Mucosa of gallbladder (tissue), 1 donor: ENCODE measurements at regions not wholly inside any gene's neighbourhood (a gene's known extent, or its start where the extent isn't known, plus 50 kb on each side); places are given as distances from the start of the nearest gene placed in this dataset.
"Not testable (repeated sequence)": the region's sequence is repeated elsewhere in the genome, so short reads cannot be mapped to it uniquely, and the experiment has no call there.

Experiments
- DNase-seq: peaks from one replicate; pipeline ENCODE4 v3.0.0-alpha.2; 2020; ENCODE audit warnings: low spot score
- donor health status: DM: no; HTN: no; CAD: no.

DNA sequence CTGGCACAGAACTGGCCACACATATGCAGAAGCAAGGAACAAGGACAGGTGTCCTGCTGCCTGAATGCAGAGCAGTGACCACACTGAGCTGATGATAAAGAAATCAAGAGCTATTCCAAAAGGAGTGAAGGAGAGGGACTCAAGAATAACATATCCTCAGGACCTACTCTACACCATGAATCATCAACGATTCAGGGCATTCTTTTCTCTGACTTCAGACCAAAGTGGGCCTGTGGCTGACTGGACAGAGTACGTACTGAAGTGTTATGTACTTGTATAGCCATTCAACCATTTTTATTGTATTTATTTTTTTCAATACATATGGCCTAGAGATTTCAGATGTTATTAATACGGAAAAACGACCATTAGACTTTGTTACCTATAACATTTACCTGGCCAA, 177.5 kb upstream of the TMTC1 start:
- DNase-seq = no peak

DNA sequence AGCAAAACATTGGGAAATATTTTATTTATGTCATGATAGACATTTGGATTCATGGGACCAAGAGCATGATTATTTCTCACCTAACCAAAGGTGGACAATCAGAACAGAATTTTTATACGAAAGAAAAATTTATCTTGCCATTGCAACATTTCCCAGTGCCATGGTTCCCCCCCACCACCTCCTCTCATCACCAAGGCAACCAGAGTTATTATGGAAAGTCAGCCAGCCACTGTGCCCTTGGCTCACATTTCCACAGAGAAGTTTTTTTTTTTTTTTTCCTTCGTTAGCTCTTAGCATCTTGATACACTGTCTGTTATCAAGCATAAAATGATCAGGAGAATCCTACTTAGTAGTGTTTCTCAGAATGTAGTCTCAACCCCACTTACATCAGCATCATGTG, 176.4 kb upstream of the TMTC1 start:
- DNase-seq = no peak

- no peak for DNase-seq
Measured at GRCh38 chr12:29957835-29958234, 174.1 kb upstream of the TMTC1 start.

DNA sequence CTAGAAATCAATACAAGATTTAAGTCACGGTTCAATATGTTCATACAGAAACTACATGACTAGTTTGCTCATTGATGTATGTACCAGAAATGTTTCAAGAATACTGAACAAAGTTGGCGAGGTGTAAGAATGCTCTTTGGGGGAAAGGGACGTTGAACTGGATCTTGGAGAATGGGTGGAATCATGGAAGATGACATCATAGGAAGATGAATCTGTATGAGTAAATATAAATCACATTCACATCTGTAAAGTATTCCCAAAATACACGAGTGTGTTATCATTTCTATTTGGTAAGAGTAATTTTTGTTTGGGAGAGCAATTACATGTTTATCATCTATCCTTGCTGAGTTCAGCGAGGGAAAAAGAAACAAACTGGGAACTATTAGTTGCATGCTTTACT, 162.2 kb upstream of the TMTC1 start:
- no peak for DNase-seq

DNA sequence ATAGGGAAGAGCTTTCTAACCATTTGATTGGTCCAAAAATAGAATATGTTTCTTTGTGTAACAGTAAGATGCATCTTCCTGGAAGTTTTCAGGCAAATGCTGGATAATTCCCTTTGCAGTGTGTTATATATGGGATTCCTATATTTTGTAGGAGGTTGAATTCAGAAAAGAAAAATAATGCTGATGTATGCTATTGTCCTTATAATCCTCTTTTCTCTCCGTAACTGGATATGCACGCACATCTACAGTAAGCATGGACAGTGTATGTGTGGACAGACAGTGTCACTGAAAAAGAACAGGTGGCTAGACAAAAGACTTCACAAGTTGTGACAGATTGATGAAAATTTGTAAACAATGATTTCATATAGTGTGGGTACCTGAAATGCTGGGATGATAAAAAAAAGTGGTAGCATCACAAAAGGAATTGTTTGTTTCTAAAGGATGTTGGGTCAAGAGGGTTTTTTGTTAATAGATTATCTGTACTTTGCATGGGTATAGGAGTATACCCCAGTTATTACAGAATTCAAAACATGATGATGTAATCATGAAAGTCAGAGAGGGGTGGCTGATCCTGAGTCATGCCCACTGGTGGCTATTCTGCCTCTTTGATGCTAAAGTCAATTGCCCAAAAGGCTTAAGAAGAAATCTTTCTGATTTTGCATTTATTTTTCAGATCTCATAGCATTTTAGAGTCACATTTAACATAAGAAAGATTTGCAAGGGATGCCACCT, 160.7 kb upstream of the TMTC1 start:
- no peak for DNase-seq

GRCh38 chr12:29943683-29944082, 159.9 kb upstream of the TMTC1 start:
- DNase-seq = no peak

GRCh38 chr12:29940811-29941210, 157.1 kb upstream of the TMTC1 start:
- DNase-seq = no peak

- DNase-seq = no peak
Measured at GRCh38 chr12:29930503-29930902, 146.8 kb upstream of the TMTC1 start.

GRCh38 chr12:29929295-29929694, 145.6 kb upstream of the TMTC1 start:
- DNase-seq = no peak

GRCh38 chr12:29921307-29921706, 137.6 kb upstream of the TMTC1 start:
- DNase-seq = no peak

- no peak for DNase-seq
Measured at GRCh38 chr12:29908157-29908556, 124.4 kb upstream of the TMTC1 start.

- no peak for DNase-seq
Measured at GRCh38 chr12:29907461-29907860, 123.7 kb upstream of the TMTC1 start.

DNA sequence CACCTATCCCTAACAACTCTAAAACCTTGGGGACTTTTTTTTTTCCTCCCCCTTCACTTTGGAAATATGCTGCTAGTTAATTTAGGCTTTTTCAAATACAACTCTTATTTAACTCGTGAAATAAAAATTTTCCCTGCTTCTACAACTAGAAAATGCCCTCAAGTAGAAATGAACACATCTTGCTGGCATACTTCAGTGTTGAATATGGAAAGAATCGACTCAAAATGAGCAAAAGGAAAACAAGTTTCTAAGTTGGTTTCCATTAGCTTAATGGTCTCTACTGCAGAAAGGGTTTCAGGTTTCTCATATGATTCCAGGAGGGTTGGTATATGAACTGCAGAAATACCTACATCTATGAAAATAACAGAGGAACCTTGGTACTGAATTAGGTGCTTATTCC, 118.3 kb upstream of the TMTC1 start:
- DNase-seq = no peak

GRCh38 chr12:29901585-29901984, 117.8 kb upstream of the TMTC1 start:
- no peak for DNase-seq

DNA sequence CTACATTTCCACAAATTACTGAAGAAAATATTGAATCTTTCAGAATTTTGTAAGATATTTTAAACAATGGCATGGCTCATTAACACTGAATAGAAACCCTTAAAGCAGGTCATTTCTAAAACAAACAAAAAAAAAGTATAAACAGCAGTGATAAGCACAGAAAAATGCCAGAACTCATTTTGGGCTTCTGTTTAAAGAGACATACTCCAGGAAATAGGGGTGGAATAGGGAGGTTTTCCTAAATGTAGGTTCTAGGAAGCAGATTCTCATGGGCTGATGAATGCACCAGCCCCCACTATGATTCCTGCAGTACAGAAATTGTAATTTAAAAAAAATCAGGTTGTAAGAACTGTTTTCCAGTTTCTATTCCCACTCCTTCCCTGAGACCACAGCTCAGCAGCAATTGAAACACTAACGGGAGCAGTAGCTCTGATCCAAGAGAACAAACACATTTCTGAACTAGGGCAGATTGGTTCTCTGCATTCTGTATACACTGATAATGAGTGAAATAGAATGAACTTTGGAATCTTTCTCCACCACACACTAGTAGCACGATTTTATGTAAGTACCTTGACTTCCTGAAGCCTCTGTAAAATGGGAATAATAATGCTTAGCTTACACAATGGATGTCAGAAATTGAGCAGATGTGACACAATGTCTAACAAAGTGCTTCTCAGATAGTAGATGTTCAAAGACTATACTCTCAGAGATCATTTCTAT, 115.6 kb upstream of the TMTC1 start:
- no peak for DNase-seq

DNA sequence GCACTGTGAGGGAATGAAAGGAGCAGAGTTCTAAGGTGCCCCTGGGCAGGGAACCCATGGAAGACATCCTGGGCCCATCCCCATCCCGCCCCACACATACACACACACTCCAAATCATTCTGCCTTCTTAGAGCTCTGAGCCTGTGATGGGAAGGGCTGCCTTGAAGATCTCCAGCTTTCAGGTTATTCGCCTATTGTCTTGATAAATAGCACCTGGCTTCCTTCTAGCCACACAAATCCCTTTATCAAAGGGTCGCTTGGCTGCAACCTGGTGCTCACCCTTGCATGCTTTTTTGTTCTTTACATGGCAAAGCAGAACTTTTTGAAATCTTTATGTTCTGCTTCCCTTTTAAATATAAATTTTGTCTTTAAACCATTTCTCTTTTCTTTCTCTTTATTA, 112.2 kb upstream of the TMTC1 start:
- DNase-seq = no peak

- DNase-seq = no peak
Measured at GRCh38 chr12:29893002-29893401, 109.3 kb upstream of the TMTC1 start.

DNA sequence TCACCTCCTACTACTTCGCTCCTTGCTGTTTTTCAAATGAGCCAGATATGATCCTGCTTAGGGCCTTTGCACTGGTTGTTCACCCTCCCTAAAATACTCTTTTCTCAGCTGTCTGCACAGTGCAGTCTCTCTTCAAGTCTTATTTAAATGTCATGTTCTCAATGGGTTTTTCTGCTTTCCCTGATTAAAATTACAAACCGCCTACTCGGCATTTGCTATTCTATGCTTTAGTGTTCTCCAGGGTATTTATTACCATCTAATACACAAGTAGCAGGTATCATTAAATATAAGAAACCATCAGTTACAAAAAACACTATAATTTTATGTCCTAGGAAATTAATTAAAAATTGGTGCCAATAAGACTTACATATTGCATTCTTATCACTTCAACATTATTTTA, 108.0 kb upstream of the TMTC1 start:
- no peak for DNase-seq

DNA sequence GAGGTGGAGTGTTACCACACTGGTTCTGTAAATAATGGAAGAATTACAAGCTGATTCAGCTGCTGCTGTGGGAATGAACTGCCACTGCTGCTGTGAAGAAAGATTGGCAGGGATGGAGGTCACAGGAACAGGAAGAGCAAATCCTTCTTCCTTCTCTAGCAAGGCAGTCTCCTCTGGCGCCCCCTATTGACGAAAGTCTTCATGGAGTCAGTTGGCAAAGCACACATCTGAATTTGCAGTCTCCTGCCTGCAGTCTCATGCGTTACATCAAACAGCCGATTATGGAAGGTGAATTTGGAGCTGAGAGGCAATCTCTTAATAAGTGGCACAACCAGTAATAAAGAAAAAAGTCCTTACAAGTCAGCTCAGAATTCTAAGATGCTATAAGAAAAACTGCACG, 106.0 kb upstream of the TMTC1 start:
- DNase-seq = peak; percentile 40

DNA sequence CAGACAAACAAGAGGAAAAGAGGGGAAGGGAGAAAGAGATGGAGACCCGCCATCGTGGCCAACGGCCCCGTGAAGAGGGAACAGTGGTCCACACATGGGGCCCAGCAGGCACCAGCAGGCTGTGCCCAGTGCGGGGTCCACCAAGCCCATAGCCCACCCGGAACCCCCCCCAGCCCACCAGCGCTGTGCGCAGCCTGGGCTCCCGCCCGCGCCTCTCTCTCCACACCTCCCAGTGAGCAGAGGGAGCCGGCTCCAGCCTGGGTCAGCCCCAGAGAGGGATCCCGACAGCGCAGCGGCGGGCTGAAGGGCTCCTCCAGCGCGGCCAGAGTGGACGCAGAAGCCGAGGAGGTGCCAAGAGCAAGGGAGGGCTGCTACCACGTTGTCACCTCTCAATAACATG, 105.0 kb upstream of the TMTC1 start:
- DNase-seq = no peak

DNA sequence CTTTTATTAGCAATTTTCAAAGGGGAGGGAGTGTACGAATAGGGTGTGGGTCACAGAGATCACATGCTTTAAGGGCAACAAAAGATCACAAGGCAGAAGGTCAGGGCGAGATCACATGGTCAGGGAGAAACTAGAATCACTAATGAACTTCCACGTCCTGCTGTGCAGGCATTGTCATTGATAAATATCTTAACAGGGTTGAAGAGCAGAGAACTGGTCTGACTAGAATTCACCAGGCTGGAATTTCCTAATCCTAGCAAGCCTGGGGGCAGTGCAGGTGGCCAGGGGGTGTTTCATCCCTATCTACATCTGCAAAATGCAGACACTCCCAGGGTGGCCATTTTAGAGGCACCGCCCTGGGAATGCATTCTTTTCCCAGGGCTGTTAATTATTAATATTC, 101.2 kb upstream of the TMTC1 start:
- DNase-seq = not testable (repeated sequence)

DNA sequence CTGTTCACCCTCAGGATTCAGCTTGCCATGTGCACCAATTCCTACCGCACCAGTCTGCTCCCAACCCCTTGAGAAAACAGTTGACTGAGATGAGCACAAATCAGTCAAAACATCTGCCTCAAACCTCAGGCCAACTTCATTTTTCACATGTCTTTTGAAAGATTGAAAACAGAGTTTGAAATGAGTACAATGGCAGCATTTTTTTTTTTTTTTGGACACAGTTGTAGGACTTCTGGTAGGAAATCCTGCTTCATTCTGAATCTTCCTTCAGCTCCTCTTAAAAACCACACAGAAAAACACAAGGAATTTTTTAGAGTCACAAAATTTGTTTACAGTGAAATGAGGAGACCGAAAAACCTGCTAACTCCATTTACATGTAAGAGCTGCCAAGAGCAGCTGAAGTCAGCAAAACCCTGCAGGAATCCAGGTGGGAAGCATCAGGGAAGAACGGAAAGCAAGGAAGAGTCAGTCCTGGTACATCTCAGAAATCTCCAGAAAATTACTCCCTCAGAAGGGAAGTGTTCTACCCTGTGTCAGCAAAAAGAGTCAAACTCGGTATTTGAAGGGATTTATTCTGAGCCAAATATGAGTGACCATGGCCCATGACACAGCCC, 100.3 kb upstream of the TMTC1 start:
- DNase-seq = no peak

DNA sequence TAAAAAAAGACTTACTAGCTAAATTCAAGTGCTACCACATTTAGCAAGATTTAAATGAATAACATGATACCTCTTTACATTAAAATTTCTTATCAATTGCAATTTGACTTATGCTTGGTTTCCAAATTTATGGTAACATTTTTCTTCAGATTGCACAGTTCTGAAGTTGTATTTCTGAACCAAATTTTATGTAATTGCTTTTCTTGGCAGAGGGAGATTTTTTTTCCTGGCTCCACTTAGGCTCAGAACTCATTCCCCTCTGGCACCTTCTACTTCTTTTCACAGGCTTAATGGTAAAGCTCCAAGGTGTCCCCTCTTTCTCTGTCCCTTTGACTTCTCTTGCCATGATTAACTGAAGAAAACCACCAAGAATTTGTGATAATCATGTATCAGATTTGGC, 99.8 kb upstream of the TMTC1 start:
- DNase-seq = no peak
